Epithelial cell of proximal tubule (primary cell): ENCODE measurements at regions not wholly inside any gene's neighbourhood (a gene's known extent, or its start where the extent isn't known, plus 50 kb on each side); places are given as distances from the start of the nearest gene placed in this dataset.

ENCODE experiments used
- DNase-seq: peaks from one replicate; pipeline ENCODE4 v3.0.0-alpha.2; 2011; ENCODE audit warnings: low read depth
- H3K4me3 ChIP-seq: 2 replicates; pipeline ENCODE4 v1.5.1; 2011; ENCODE audit warnings: low read depth, mild to moderate bottlenecking, low read length
- CTCF ChIP-seq: conservative IDR thresholded peaks from 2 replicates; pipeline ENCODE4 v1.5.1; 2012; ENCODE audit warnings: low read depth, mild to moderate bottlenecking, low read length

GRCh38 chr15:66615846-66616245 lies 50.0 kb upstream of the LCTL start:
- no peak for TF ChIP-seq CTCF
- no peak overlapping the region for H3K4me3 ChIP-seq
- DNase-seq: no peak

- DNase-seq: no peak
- no peak overlapping the region for H3K4me3 ChIP-seq
- TF ChIP-seq CTCF: no peak
These were observed 51.6 kb upstream of the LCTL start for GRCh38 chr15:66617137-66618090.

GRCh38 chr15:66619152-66619903 lies 53.5 kb upstream of the LCTL start:
- TF ChIP-seq CTCF: peak; percentile 93
- no peak overlapping the region for H3K4me3 ChIP-seq
- DNase-seq: no peak

- TF ChIP-seq CTCF: no peak
- DNase-seq: no peak
- no peak overlapping the region for H3K4me3 ChIP-seq
These were observed 54.5 kb upstream of the LCTL start for GRCh38 chr15:66620341-66620740.

GRCh38 chr15:66620744-66621344 lies 55.0 kb upstream of the LCTL start:
- DNase-seq: no peak
- H3K4me3 ChIP-seq: no peak overlapping the region
- no peak for TF ChIP-seq CTCF

- TF ChIP-seq CTCF: no peak
- no peak for DNase-seq
- no peak overlapping the region for H3K4me3 ChIP-seq
These were observed 56.0 kb upstream of the LCTL start for GRCh38 chr15:66621491-66622467.
